ENCODE measurements at regions not wholly inside any gene's neighbourhood (a gene's known extent, or its start where the extent isn't known, plus 50 kb on each side); places are given as distances from the start of the nearest gene placed in this dataset.

- Histone ChIP-seq H3K4me1 (peaks cover 0 to 3% (median 0%) of the 10 kb centered on the region in 4 donors), H3K36me3 (no peaks in the 10 kb centered on the region), H3K4me3 (no peak overlapping the region), H3K27me3 (no peaks in the 10 kb centered on the region), H3K9me3 (peaks cover 0 to 16% (median 0%) of the 10 kb centered on the region in 4 donors), H3K27ac (no peak overlapping the region)
- DNase-seq (ENCODE audit: low spot score in 2 of 2): no peak
- WGBS, 2 donors: 67 to 92% methylated on average over 1 of the region's 1 CpG
- no peak for TF ChIP-seq EP300 (IDR thresholded peaks at IDR 0.05)
- no peak for TF ChIP-seq CTCF (IDR thresholded peaks at IDR 0.05)
- TF ChIP-seq POLR2A (IDR thresholded peaks at IDR 0.05): no peak
Observed at GRCh38 chr20:57927376-57927775, 217.6 kb upstream of the PMEPA1 start.

- WGBS, 2 donors: 35 to 47% methylated on average over 10 of the region's 10 CpGs
- TF ChIP-seq EP300 (IDR thresholded peaks at IDR 0.05) (no peak), POLR2A (IDR thresholded peaks at IDR 0.05) (no peak), CTCF (IDR thresholded peaks at IDR 0.05) (no peak)
- H3K36me3 ChIP-seq: no peaks in the 10 kb centered on the region
Observed at GRCh38 chr20:57922706-57923105, 212.9 kb upstream of the PMEPA1 start.

DNA sequence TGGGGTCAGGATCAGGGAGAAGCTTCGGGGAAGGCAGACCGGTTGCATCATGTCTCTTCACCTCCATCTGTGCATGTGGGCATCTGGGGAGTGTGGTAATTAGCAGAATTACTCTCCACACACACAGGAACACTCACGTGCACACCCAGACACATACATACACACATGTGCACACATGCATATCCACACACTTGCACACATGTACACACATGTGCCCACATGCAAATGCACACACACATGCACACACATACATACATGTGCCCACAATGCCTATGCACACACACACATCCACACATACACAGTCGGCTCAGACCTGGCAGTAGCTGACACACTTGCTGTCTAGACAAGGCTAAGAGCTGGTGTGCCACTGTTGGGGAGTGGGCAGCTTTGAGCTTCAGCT is 212.3 kb upstream of the PMEPA1 start:
- Histone ChIP-seq H3K4me3 (no peak overlapping the region), H3K9me3 (peaks cover 0 to 16% (median 0%) of the 10 kb centered on the region in 4 donors), H3K27me3 (no peaks in the 10 kb centered on the region), H3K4me1 (no peaks in the 10 kb centered on the region), H3K36me3 (no peaks in the 10 kb centered on the region), H3K27ac (no peak overlapping the region)
- 78 to 87% methylated on average over 4 of the region's 4 CpGs for WGBS, 2 donors
- TF ChIP-seq EP300 (IDR thresholded peaks at IDR 0.05): no peak
- TF ChIP-seq POLR2A (IDR thresholded peaks at IDR 0.05): no peak
- no peak for TF ChIP-seq CTCF (IDR thresholded peaks at IDR 0.05)
- DNase-seq (ENCODE audit: low spot score in 2 of 2): no peak

More at GRCh38 chr20:57922706-57923105, 212.9 kb upstream of the PMEPA1 start:
- H3K4me1 ChIP-seq: no peaks in the 10 kb centered on the region
- no peak overlapping the region for H3K4me3 ChIP-seq
- H3K27me3 ChIP-seq: no peaks in the 10 kb centered on the region
- H3K9me3 ChIP-seq: peaks cover 0 to 16% (median 0%) of the 10 kb centered on the region in 4 donors
- no peak for DNase-seq (ENCODE audit: low spot score in 2 of 2)
- no peak overlapping the region for H3K27ac ChIP-seq

- H3K27me3 ChIP-seq: no peaks in the 10 kb centered on the region
- no peak for TF ChIP-seq POLR2A (IDR thresholded peaks at IDR 0.05)
- TF ChIP-seq CTCF (IDR thresholded peaks at IDR 0.05): no peak
- no peak for TF ChIP-seq EP300 (IDR thresholded peaks at IDR 0.05)
- WGBS, 2 donors: 89 to 92% methylated on average over 7 to 8 of the region's 8 CpGs
- DNase-seq (ENCODE audit: low spot score in 2 of 2): no peak
- H3K9me3 ChIP-seq: peaks cover 0 to 15% (median 0%) of the 10 kb centered on the region in 4 donors
- H3K27ac ChIP-seq: no peak overlapping the region
- H3K4me1 ChIP-seq: no peaks in the 10 kb centered on the region
- no peaks in the 10 kb centered on the region for H3K36me3 ChIP-seq
- H3K4me3 ChIP-seq: no peak overlapping the region
Observed at GRCh38 chr20:57921676-57922075, 211.9 kb upstream of the PMEPA1 start.

- no peak overlapping the region for H3K4me3 ChIP-seq
- H3K27me3 ChIP-seq: no peaks in the 10 kb centered on the region
- H3K36me3 ChIP-seq: no peaks in the 10 kb centered on the region
- peaks cover 0 to 8% (median 0%) of the 10 kb centered on the region in 4 donors for H3K9me3 ChIP-seq
- H3K4me1 ChIP-seq: no peaks in the 10 kb centered on the region
- H3K27ac ChIP-seq: no peak overlapping the region
- no peak for DNase-seq (ENCODE audit: low spot score in 2 of 2)
- TF ChIP-seq EP300 (IDR thresholded peaks at IDR 0.05) (no peak), CTCF (IDR thresholded peaks at IDR 0.05) (no peak), POLR2A (IDR thresholded peaks at IDR 0.05) (no peak)
- 90 to 96% methylated on average over 6 of the region's 6 CpGs for WGBS, 2 donors
Observed at GRCh38 chr20:57920971-57921370, 211.2 kb upstream of the PMEPA1 start.

Data from tibial nerve (tissue), 4 donors.